ENCODE measurements at regions not wholly inside any gene's neighbourhood (a gene's known extent, or its start where the extent isn't known, plus 50 kb on each side); places are given as distances from the start of the nearest gene placed in this dataset.

GRCh38 chr14:53610947-53611346 is 345.7 kb downstream of the BMP4 start:
- TF ChIP-seq CTCF (conservative IDR thresholded peaks at IDR 0.05; ENCODE audit: low read depth, low read length): no peak
- TF ChIP-seq EZH2 (IDR thresholded peaks at IDR 0.05; ENCODE audit: low read length, unreplicated experiment): no peak
- TF ChIP-seq EZH2phosphoT487 (IDR thresholded peaks at IDR 0.05; ENCODE audit: borderline replicate concordance, low read length): no peak

Data from PC-3 (cell line).